ENCODE measurements at regions not wholly inside any gene's neighbourhood (a gene's known extent, or its start where the extent isn't known, plus 50 kb on each side); places are given as distances from the start of the nearest gene placed in this dataset.

- no peak for DNase-seq
- peaks cover 11% of the 10 kb centered on the region for H3K27me3 ChIP-seq (ENCODE audit: low read depth)
- intact Hi-C loops (cut with micrococcal nuclease), result no loop called here
- no peaks in the 10 kb centered on the region for H3K36me3 ChIP-seq
- TF ChIP-seq CTCF (IDR thresholded peaks at IDR 0.05; ENCODE audit: borderline replicate concordance), result no peak
- H3K27ac ChIP-seq (replicated peaks), result no peak overlapping the region
- no peak overlapping the region for H3K4me3 ChIP-seq
- H3K4me1 ChIP-seq, result no peaks in the 10 kb centered on the region
- H3K9me3 ChIP-seq (replicated peaks), result no peaks in the 10 kb centered on the region
Measured at GRCh38 chr18:73887801-73888200, 259.8 kb downstream of the FBXO15 start.

GRCh38 chr18:73884868-73885267 lies 262.8 kb downstream of the FBXO15 start:
- Histone ChIP-seq H3K4me3 (no peak overlapping the region), H3K4me1 (no peaks in the 10 kb centered on the region), H3K27me3 (ENCODE audit: low read depth) (no peaks in the 10 kb centered on the region), H3K27ac (replicated peaks) (no peak overlapping the region), H3K36me3 (no peaks in the 10 kb centered on the region), H3K9me3 (replicated peaks) (no peaks in the 10 kb centered on the region)
- TF ChIP-seq CTCF (IDR thresholded peaks at IDR 0.05; ENCODE audit: borderline replicate concordance), result no peak
- no peak for DNase-seq
- intact Hi-C loops (cut with micrococcal nuclease), result no loop called here

- H3K36me3 ChIP-seq, result no peaks in the 10 kb centered on the region
- intact Hi-C loops (cut with micrococcal nuclease), result no loop called here
Measured at GRCh38 chr18:73881396-73881917, 266.2 kb downstream of the FBXO15 start.

GRCh38 chr18:73880387-73880786 lies 267.2 kb downstream of the FBXO15 start:
- Histone ChIP-seq H3K4me1 (no peaks in the 10 kb centered on the region), H3K27ac (replicated peaks) (no peak overlapping the region), H3K4me3 (no peak overlapping the region), H3K9me3 (replicated peaks) (no peaks in the 10 kb centered on the region), H3K36me3 (no peaks in the 10 kb centered on the region), H3K27me3 (ENCODE audit: low read depth) (peaks cover 11% of the 10 kb centered on the region)
- intact Hi-C loops (cut with micrococcal nuclease), result no loop called here
- DNase-seq, result no peak
- no peak for TF ChIP-seq CTCF (IDR thresholded peaks at IDR 0.05; ENCODE audit: borderline replicate concordance)

More at GRCh38 chr18:73881396-73881917, 266.2 kb downstream of the FBXO15 start:
- Histone ChIP-seq H3K4me1 (no peaks in the 10 kb centered on the region), H3K4me3 (no peak overlapping the region), H3K27me3 (ENCODE audit: low read depth) (peaks cover 8% of the 10 kb centered on the region), H3K9me3 (replicated peaks) (no peaks in the 10 kb centered on the region), H3K27ac (replicated peaks) (no peak overlapping the region)
- DNase-seq, result no peak
- no peak for TF ChIP-seq CTCF (IDR thresholded peaks at IDR 0.05; ENCODE audit: borderline replicate concordance)

- Histone ChIP-seq H3K9me3 (replicated peaks) (no peaks in the 10 kb centered on the region), H3K36me3 (no peaks in the 10 kb centered on the region), H3K27me3 (ENCODE audit: low read depth) (peaks cover 11% of the 10 kb centered on the region), H3K4me1 (no peaks in the 10 kb centered on the region), H3K27ac (replicated peaks) (no peak overlapping the region), H3K4me3 (no peak overlapping the region)
- intact Hi-C loops (cut with micrococcal nuclease), result no loop called here
- no peak for TF ChIP-seq CTCF (IDR thresholded peaks at IDR 0.05; ENCODE audit: borderline replicate concordance)
- no peak for DNase-seq
Measured at GRCh38 chr18:73879766-73880165, 267.9 kb downstream of the FBXO15 start.

Measured in left ventricle myocardium inferior (tissue), 1 donor.